PFSK-1 (cell line): ENCODE measurements at regions not wholly inside any gene's neighbourhood (a gene's known extent, or its start where the extent isn't known, plus 50 kb on each side); places are given as distances from the start of the nearest gene placed in this dataset.

ENCODE experiments used
- POLR2AphosphoS5 ChIP-seq: IDR thresholded peaks from 2 replicates; pipeline ENCODE4 v1.6.1; 2012; ENCODE audit warnings: low read depth, mild to moderate bottlenecking, control low read depth, low read length, moderate library complexity
- SIN3A ChIP-seq: IDR thresholded peaks from 2 replicates; pipeline ENCODE4 v1.6.1; 2012; ENCODE audit warnings: mild to moderate bottlenecking, low read length, moderate library complexity, borderline replicate concordance; ENCODE audit not compliant: insufficient read depth
- TAF1 ChIP-seq: IDR thresholded peaks from 2 replicates; pipeline ENCODE4 v1.6.1; 2012; ENCODE audit warnings: low read length, control low read depth, borderline replicate concordance; ENCODE audit not compliant: insufficient read depth

GRCh38 chr13:97141097-97141496, 81.0 kb upstream of the MBNL2 start:
- no peak for TF ChIP-seq SIN3A
- no peak for TF ChIP-seq TAF1
- TF ChIP-seq POLR2AphosphoS5 = no peak
